GM18907 (cell line): ENCODE measurements at regions not wholly inside any gene's neighbourhood (a gene's known extent, or its start where the extent isn't known, plus 50 kb on each side); places are given as distances from the start of the nearest gene placed in this dataset.
A peak's percentile ranks its signal among the peaks of the same experiment; 100 is the strongest.
"Not testable (repeated sequence)": the region's sequence is repeated elsewhere in the genome, so short reads cannot be mapped to it uniquely, and the experiment has no call there.

Experiments
- ATAC-seq: cut with Tn5 transposase; IDR thresholded peaks from one replicate; pipeline ENCODE4 v1.9.1; 2021; ENCODE audit warnings: mild to moderate bottlenecking, moderate library complexity; ENCODE audit not compliant: unreplicated experiment

DNA sequence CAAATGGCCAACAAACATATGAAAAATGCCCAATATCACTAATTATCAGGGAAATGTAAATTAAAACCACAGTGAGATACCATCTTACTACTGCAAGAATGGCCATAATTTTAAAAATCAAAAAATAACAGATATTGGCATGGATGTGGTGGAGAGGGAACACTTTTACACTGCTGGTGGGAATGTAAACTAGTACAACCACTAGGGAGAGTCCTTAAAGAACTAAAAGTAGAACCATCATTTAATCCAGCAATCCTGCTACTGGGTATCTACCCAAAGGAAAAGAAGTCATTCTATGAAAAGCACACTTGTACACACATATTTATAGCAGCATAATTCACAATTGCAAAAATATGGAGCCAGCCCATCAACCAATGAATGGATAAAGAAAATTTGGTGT is 459.7 kb downstream of the GXYLT1 start:
- no peak for ATAC-seq

DNA sequence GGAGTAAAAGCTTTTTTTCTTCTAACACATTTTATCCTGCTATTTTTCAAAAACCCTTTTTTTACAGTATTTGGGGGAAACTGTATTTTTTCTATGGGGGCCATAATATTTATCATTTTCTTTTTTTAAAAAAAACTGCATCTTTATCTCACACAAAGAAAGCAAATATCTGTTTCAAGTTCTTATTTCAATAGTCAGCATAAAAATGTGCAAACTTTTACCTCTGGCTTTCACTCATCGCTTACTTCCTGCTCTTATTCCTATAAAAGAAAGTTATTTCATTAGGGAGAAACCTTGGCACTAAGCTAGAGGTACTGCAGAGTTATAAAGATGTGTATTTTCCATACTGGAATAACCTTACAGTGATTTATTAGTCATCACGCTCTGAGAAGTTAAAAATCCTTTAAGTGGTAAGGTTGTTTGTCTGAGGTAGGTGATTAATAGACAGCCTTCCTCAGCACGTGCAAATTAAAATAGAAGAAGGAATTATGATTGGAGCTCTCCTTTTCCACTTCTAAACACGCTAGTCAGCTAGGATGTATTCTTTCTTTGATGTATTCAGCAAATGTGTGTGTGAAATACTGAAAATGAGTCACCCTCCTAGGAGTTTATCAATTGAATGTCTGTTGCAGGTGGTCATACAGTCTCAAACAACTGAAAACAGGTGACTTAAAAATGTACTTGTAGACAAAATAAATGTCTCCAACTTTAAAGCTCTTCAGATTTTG is 461.0 kb downstream of the GXYLT1 start:
- no peak for ATAC-seq

DNA sequence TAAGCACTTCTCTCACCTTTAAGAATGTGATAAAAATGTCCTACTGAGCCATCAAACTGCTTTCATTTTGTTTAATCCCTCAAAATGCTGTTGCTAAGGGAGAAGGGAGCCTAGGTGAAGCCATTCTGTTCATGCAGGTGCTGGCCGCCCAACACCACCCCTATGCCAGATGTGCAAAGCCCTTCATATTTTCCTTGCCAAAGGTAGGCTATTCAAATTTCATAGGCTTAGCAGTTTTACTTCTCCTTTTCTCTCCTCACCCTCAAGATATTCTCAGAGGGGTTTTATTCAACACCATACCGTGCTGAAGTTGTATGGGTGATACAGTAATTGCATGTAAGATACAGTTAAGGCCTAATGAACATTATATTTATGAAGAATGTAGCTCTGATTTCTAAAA is 461.7 kb downstream of the GXYLT1 start:
- ATAC-seq = peak; percentile 85

DNA sequence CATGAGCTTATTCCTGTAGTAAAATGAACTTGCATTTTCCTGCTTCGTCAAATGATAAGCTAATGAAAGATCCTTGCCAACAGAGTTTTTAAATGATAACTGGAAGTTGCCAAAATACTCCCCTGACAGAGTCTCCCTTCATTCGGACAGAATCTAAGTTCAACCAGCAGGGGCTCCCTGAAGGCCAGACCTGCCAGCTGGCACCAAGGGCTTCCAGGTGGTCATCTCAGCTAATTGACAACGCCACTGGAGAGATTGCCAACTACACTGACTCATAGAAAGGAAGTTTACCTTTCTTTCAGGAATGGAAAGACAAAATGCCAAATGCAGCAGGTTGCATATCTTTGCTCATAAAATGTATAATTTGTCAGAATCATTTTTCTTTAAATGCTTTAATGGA is 462.8 kb downstream of the GXYLT1 start:
- no peak for ATAC-seq

DNA sequence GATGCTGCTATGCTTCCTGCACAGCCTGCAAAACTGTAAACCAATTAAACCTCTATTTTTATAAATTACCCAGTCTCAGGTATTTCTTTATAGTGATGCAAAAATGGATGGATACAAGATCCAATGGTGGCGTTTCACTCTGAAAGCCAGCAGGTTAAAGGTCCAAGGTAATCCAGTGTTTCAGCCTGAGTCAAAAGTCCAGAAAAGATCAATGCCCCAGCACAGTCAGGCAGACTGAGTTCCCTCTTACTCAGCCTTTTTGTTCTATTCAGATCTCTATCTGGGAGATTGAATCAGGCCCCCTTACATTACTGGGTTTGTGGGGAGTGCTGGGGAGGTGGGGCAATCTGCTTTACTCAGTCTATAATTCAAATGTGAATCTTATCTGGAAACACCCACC is 464.5 kb downstream of the GXYLT1 start:
- no peak for ATAC-seq

DNA sequence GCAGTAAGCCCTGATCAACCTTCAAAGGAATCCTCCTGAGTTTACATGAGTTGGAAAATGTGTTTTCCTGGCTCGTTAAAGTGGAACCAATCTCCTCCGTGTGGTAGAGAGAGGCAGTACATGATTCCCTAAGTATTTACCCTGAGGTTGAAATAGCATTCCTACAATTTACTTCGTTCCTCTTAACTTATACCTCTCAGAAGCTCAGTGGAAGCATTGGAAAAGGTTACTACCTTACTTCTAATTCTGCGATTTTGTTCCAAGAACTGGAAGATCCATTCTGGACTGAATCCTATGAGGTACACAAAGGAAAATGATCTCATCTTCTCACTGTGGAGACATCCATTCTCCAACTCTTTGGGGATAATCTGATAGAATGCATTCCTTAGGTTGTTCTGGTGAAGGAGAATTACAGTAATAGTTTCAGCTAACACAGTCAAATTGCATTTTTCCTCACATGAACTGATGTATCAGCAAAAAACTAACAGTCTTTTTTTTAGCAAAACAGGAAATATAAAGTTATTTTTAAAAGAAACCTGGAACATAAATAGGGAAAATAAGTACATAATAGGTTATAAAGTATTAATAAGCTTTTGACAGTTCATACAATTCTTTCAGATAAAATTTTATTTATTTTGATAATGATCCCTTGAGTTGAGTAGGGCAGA is 475.6 kb downstream of the PDZRN4 start:
- ATAC-seq = no peak

DNA sequence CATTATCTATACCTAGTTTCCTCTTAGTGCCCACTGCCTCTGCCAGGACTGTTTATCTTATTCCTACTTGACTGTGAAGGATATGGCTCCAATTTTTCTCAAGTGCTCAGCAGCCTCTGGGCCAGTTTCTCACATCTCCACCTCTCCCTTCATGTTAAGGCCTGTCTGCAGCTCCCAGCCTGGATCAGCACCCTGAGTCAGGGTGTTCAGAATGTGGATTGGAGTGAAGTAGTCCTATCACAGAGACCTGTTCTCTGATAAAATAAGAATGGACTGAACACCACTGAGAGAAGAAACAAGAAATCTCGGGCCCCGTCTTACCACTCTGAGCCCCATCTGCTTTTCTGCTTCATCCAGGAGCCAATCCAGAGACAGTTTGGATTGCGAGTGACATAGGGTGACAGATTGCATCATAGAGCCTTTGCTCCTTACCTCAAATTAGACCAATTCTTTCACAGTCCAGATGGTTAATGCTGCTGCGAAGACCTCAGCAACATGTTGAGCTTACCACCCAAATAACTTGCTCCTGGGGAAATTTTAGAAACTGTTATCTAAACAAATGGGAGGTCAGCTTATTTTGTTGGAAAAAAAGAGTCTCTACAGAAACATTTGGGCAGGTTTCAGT is 473.1 kb downstream of the PDZRN4 start:
- no peak for ATAC-seq

DNA sequence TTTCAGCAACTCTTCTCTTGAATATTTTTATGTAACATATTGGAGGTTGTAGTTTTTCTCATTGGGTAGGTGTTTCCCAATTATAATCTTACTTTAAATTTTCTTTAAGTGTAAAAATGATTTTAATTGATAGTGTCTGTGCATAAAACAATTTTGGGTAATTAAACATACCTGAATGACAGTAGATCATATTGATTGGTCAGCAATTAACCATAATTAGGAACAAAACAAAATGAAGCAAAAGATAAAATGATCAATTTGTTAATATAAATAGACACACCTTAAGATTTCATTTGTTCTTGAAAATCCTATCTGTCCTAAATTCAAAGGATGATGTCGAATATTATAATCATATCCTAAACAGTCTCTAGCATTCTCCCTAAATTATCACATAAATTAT is 468.3 kb downstream of the PDZRN4 start:
- ATAC-seq = no peak

DNA sequence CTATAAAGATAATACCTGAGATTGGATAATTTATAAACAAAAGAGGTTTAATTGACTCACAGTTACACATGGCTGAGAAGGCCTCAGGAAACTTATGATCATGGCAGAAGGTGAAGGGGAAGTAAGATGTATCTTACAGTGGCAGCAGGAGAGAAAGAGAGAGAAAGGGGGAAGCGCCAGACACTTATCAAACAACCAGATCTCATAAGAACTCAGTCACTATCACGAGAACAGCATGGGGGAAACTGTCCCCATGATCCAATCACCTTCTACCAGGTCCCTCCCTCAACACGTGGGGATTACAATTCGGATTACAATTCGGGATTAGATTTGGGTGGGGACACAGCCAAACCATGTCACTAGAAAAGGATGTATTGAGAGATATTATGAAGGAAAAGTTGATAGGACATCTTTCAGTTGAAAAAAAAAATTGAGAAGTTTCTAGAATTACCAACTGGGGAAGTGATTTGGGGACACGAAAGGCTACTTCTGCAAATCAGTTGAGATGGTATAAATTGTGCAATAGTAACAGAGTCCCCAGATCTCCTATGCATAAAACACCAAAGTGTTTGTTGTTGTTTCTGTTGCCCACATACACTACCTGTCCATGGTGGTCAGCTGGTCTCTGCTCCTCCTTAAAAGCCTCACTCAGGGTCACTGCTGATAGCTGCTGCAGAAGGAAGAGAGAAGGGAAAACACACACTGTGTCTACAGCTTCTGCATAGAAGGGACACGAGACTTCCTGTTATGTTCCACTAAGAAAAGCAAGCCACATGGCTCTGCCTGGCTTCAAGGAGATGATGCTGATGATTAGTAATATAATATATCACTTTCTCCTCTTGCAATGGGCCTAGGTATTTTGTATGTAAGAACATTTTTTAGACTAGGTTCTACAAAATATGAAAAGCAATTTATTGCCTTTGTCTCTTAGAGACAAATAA is 465.5 kb downstream of the PDZRN4 start:
- no peak for ATAC-seq

DNA sequence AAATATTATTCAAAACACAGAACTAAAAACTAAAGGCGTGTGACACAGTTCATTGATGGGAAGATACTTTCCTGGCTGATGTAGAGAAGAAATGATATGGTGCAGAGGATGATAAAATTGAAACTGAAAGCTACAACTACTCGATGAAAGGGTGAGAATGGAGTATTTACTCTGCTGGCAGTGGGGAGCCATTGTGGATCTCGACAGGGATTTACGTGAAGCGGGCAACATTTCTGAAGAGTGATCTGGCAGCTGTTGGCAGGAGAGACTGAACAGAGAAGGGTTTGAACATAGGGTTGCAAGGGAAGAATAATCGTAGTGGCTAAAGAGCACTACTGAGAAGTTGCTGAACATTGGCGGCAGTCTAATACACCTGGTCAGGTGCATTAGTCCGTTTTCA is 464.9 kb downstream of the PDZRN4 start:
- ATAC-seq = no peak

DNA sequence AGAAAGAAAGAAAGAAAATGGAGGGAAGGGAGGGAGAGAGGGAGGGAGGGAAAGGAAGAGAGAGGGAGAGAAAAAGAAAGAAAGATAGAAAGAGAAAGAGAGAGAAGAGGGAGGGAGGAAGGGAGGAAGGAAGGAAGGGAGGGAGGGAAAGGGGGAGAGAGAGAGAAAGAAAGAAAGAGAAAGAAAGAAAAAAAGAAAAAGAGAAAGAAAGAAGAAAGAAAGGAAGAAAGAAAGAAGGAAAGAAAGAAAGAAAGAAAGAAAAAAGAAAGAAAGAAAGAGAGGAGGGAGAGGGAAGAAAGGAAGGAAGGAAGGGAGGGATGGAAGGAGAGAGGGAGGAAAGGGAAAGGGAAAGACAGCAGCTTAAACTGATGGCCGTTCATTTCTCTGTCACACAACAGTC is 457.5 kb downstream of the PDZRN4 start:
- ATAC-seq = no peak

DNA sequence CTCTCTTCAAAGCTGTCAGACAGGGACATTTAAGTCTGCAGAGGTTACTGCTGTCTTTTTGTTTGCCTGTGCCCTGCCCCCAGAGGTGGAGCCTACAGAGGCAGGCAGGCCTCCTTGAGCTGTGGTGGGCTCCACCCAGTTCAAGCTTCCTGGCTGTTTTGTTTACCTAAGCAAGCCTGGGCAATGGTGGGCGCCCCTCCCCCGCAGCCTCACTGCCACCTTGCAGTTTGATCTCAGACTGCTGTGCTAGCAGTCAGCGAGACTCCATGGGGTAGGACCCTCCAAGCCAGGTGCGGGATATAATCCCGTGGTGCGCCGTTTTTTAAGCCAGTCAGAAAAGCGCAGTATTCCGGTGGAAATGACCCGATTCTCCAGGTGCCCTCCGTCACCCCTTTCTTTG is 454.7 kb downstream of the PDZRN4 start:
- not testable (repeated sequence) for ATAC-seq

DNA sequence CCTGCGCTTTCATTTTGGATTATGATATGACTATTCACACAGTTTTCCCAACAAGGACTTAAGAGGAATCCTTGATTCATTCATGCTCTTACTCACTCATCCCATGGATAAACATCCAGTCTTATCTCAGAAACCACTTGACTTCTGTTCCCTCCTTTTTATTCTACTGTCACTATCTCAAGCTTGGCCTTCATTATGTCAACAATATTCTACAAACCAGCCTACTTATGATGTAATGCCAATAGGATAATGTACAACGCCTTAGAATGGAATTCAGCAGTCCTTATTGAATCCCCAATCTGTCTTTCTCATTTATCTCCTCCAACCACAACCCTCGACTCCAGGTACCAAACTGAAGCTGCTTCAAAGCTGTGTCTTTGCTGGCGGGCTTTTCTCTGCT is 448.5 kb downstream of the PDZRN4 start:
- ATAC-seq = no peak

DNA sequence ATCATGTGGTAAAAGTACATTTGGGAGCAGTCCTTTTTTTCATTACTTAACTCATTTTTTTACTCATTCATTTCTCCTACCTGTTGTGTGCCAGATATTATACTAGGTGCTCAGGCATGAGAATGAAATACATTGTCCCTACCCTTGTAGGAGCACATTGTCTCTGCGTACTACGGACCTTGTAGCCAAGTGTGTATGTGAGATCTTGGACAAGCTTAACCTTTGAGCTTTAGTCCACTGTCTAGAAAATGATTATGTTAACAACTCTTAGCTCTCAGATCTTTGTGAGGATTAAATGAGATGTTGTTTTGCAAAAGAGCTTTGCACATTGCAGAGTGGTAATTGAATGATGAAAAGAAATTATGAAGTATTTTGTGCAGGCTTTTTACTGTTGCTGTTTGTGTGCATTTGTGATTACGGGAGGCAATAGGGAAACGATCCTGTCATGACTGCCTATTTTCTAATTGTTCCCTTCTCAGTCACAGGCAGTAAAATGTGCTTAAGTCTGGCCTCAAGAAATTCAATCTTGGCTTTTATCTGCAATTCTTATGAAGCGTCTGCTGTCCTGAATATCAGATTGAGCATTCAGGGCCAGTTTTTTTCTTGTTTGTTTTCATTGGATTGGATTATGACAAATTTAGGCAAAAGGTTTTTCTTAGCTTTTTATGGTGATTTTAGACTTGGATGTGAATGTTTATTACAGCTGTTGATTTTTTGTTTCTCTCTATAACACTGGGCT is 447.7 kb downstream of the PDZRN4 start:
- no peak for ATAC-seq

DNA sequence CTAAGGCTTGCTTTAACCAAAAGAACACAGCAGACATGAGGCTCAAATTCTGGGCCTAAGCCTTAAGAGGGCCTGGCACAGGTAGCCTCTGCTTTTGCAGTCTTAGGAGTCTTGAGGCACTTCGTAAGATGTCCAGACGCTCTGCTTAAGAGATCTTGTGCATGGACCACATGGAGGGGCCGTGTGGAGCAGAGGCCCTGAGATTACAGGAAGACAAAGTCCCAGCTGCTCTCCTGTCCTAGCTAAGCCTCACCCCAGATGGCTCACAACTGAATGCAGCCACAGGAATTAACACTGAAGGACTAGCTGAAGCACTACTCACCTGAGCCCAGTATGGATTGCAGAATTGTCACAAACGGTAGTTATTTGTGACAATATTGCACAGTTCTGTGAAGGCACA is 446.0 kb downstream of the PDZRN4 start:
- no peak for ATAC-seq

DNA sequence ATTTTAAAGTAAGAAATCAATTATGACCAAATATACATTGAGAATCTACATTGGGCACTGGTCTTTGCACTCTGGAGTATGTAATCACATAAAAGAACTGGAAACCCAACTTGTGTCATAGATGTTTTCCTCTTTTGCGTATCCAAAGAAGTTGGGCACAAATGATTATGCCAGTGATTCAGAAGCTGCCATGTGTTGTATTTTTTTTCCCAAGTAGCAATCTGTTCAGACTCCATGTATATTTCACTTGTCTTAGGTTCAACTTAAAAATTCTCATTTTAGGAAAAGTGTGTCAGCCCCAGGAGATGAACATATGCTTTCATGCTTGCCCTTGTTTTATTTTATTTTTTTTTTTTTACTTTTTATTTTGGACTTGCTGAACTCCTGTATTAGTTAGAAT is 441.5 kb downstream of the PDZRN4 start:
- ATAC-seq = no peak

DNA sequence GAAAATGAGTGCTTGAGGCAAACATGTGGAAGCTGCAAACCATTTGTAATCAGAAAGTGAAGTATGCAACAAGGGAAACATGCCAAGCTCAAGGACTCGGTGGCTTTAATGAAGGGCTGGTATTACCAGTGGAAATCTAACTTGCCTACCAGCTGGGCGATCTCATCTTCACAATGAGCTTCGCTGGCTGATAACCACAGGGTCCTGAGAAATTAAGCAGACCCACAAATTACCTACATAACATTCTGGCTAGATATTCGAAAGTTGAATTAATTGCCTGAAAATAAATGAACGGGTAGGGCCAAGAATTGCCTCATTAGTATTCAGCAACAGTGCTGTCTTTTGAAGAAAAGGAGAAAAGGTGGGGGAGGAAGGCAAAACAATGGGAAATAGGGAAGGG is 439.4 kb downstream of the PDZRN4 start:
- ATAC-seq = no peak

DNA sequence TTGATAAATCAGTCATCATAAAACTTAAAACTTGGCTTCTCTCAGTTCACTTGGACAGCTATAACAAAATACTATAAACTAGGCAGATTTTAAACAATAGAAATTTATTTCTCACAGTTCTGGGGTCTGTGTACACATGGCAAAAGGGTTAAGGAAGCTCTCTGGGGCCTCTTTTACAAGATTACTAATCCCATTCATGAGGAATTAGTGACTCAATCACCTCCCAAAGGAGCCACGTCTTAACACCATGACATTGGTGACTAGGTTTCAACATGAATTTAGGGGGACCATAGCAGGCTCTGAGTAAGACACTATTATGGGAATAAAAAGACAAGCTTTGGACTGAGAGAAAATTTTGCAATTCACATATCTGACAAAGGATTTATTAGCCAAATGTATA is 436.5 kb downstream of the PDZRN4 start:
- ATAC-seq = no peak
